H1 (cell line): ENCODE measurements at regions not wholly inside any gene's neighbourhood (a gene's known extent, or its start where the extent isn't known, plus 50 kb on each side); places are given as distances from the start of the nearest gene placed in this dataset.

Experiments used
- CTCF ChIA-PET: fragments of 300-600 bp; sonication (Branson Sonifier 250); formaldehyde crosslinking; loops from one replicate; lab custom pipeline; 2021; ENCODE audit not compliant: partially characterized antibody; lab: Charles Lee
- POLR2A ChIA-PET: fragments of 300-600 bp; sonication (Branson Sonifier 250); formaldehyde crosslinking; loops from one replicate; lab custom pipeline; 2021; ENCODE audit warnings: inconsistent platforms; ENCODE audit not compliant: partially characterized antibody; lab: Charles Lee
- DNase-seq, 2 experiments: peaks; one replicate each; pipeline versions ENCODE4 v3.0.0 to v3.0.0-alpha.2; 2010 to 2022; ENCODE audit warnings: low spot score in 2 of 2, low read depth in 1 of 2, mixed read lengths in 1 of 2
- FAIRE-seq: peaks from 2 replicates; lab custom pipeline; 2011; peaks lifted over from hg19 to GRCh38; lab: Jason Lieb, UNC
- H2AFZ ChIP-seq: 2 replicates; pipeline ENCODE4 v1.8.1; 2012; ENCODE audit warnings: low read length, inconsistent platforms
- H2AK5ac ChIP-seq: 2 replicates; pipeline ENCODE4 v1.6.1; 2013; ENCODE audit warnings: low read depth, low read length
- H2BK120ac ChIP-seq: replicated peaks from 2 replicates; pipeline ENCODE3; 2013; ENCODE audit warnings: low read depth, low read length, inconsistent platforms
- H2BK12ac ChIP-seq: 2 replicates; pipeline ENCODE4 v1.6.1; 2013; ENCODE audit warnings: low read depth, low read length
- H2BK15ac ChIP-seq: 2 replicates; pipeline ENCODE4 v1.6.1; 2013; ENCODE audit warnings: low read length
- H2BK20ac ChIP-seq: 2 replicates; pipeline ENCODE4 v1.6.1; 2013; ENCODE audit warnings: low read length
- H2BK5ac ChIP-seq: 2 replicates; pipeline ENCODE4 v1.6.1; 2013; ENCODE audit warnings: low read depth, low read length
- H3K14ac ChIP-seq: 2 replicates; pipeline ENCODE4 v1.6.1; 2013; ENCODE audit warnings: inconsistent platforms; ENCODE audit not compliant: insufficient read length
- H3K18ac ChIP-seq: 2 replicates; pipeline ENCODE4 v1.6.1; 2013; ENCODE audit warnings: low read length; ENCODE audit errors: extremely low read depth
- H3K23ac ChIP-seq: 2 replicates; pipeline ENCODE4 v1.6.1; 2013; ENCODE audit warnings: inconsistent platforms; ENCODE audit not compliant: insufficient read length
- H3K23me2 ChIP-seq: 2 replicates; pipeline ENCODE4 v1.6.1; 2013; ENCODE audit warnings: low read depth, low read length
- H3K27ac ChIP-seq: 2 replicates; pipeline ENCODE4 v1.6.1; 2011; ENCODE audit warnings: low read depth, low read length, inconsistent platforms
- H3K27me3 ChIP-seq, 4 experiments: replicated peaks in 1 of 4; 1 replicate in 1 of 4; 2 replicates in 3 of 4; pipeline versions ENCODE4 v1.6.1 to v1.8.1; 2011 to 2013; ENCODE audit warnings: low read length in 3 of 4, mild to moderate bottlenecking in 3 of 4, inconsistent platforms in 2 of 4, mixed read lengths in 2 of 4, moderate library complexity in 1 of 4; ENCODE audit not compliant: control insufficient read depth in 3 of 4, insufficient read depth in 3 of 4; ENCODE audit errors: extremely low read depth in 1 of 4
- H3K36me3 ChIP-seq, 4 experiments: 2 replicates each; pipeline versions ENCODE4 v1.6.1 to v1.8.1; 2011 to 2013; ENCODE audit warnings: mild to moderate bottlenecking in 4 of 4, low read length in 3 of 4, moderate library complexity in 2 of 4, control low read depth in 1 of 4, inconsistent platforms in 1 of 4; ENCODE audit not compliant: insufficient read depth in 4 of 4, control insufficient read depth in 2 of 4
- H3K4ac ChIP-seq: replicated peaks from 2 replicates; pipeline ENCODE3; 2013; ENCODE audit warnings: low read length, low read depth, mixed read lengths, inconsistent platforms; ENCODE audit not compliant: insufficient read length
- H3K4me1 ChIP-seq, 4 experiments: replicated peaks in 1 of 4; 1 replicate in 1 of 4; 2 replicates in 3 of 4; pipeline versions ENCODE4 v1.6.1 to v1.8.1; 2011 to 2013; ENCODE audit warnings: low read length in 3 of 4, inconsistent platforms in 2 of 4, mixed read lengths in 1 of 4; ENCODE audit not compliant: insufficient read depth in 4 of 4, control insufficient read depth in 3 of 4
- H3K4me2 ChIP-seq, 2 experiments: 2 replicates each; pipeline versions ENCODE4 v1.6.1 to v1.8.1; 2011 to 2013; ENCODE audit warnings: low read depth in 2 of 2, low read length in 2 of 2, control low read depth in 1 of 2, inconsistent platforms in 1 of 2, mild to moderate bottlenecking in 1 of 2; ENCODE audit not compliant: insufficient read depth in 1 of 2
- H3K4me3 ChIP-seq, 4 experiments: fragments of 200-600, 300-600 bp in 1 of 4; sonication (generic), shearing (Covaris generic), sonication (Bioruptor Twin) in 1 of 4; 2 replicates each; pipeline versions ENCODE4 v1.5.1 to v1.8.1; 2011 to 2016; ENCODE audit warnings: low read length in 4 of 4, low read depth in 3 of 4, control low read depth in 2 of 4, inconsistent platforms in 2 of 4, mild to moderate bottlenecking in 2 of 4, mixed read lengths in 1 of 4, moderate library complexity in 1 of 4; ENCODE audit not compliant: insufficient read depth in 2 of 4; ENCODE audit errors: extremely low read depth in 1 of 4
- H3K56ac ChIP-seq: replicated peaks from 2 replicates; pipeline ENCODE3; 2013; ENCODE audit warnings: low read depth, mild to moderate bottlenecking, mixed read lengths, low read length, inconsistent platforms; ENCODE audit not compliant: insufficient read length
- H3K79me1 ChIP-seq: 2 replicates; pipeline ENCODE4 v1.6.1; 2013; ENCODE audit warnings: low read depth, low read length, control low read depth
- H3K79me2 ChIP-seq, 2 experiments: 2 replicates each; pipeline versions ENCODE4 v1.6.1 to v1.8.1; 2012 to 2013; ENCODE audit warnings: low read length in 2 of 2, mild to moderate bottlenecking in 2 of 2, inconsistent platforms in 1 of 2; ENCODE audit not compliant: insufficient read depth in 2 of 2, control insufficient read depth in 1 of 2
- H3K9ac ChIP-seq, 4 experiments: replicated peaks in 1 of 4; 1 replicate in 1 of 4; 2 replicates in 3 of 4; pipeline versions ENCODE4 v1.6.1 to v1.8.1; 2011 to 2013; ENCODE audit warnings: low read depth in 3 of 4, low read length in 3 of 4, control low read depth in 2 of 4, mild to moderate bottlenecking in 2 of 4, moderate library complexity in 2 of 4, inconsistent platforms in 1 of 4; ENCODE audit errors: extremely low read depth in 1 of 4
- H3K9me3 ChIP-seq, 2 experiments: 2 replicates each; pipeline versions ENCODE4 v1.6.1 to v1.8.1; 2012 to 2013; ENCODE audit warnings: mild to moderate bottlenecking in 2 of 2, moderate library complexity in 2 of 2, control low read depth in 1 of 2, inconsistent platforms in 1 of 2, low read depth in 1 of 2, low read length in 1 of 2, mixed read lengths in 1 of 2; ENCODE audit not compliant: insufficient read depth in 2 of 2
- H4K20me1 ChIP-seq, 2 experiments: replicated peaks in 1 of 2; 2 replicates each; pipeline versions ENCODE3 to v1.8.1; 2011 to 2013; ENCODE audit warnings: inconsistent platforms in 2 of 2, low read length in 2 of 2, mild to moderate bottlenecking in 1 of 2; ENCODE audit not compliant: insufficient read depth in 2 of 2, control insufficient read depth in 1 of 2
- H4K5ac ChIP-seq: 2 replicates; pipeline ENCODE4 v1.6.1; 2013; ENCODE audit warnings: low read length, low read depth, mixed read lengths, inconsistent platforms; ENCODE audit not compliant: insufficient read length
- H4K8ac ChIP-seq: 2 replicates; pipeline ENCODE4 v1.8.0; 2013; ENCODE audit warnings: mild to moderate bottlenecking, moderate library complexity, low read length, inconsistent platforms; ENCODE audit not compliant: insufficient read depth; ENCODE audit errors: extremely low read depth
- H4K91ac ChIP-seq: replicated peaks from 2 replicates; pipeline ENCODE3; 2013; ENCODE audit warnings: low read length, mixed read lengths, inconsistent platforms; ENCODE audit not compliant: insufficient read length
- JUND ChIP-seq: IDR thresholded peaks from 2 replicates; pipeline ENCODE4 v1.6.1; 2011; ENCODE audit warnings: mild to moderate bottlenecking, improper control_type of control experiment, low read length
- KDM1A ChIP-seq: fragments of 200-600, 300-600 bp; sonication (generic); IDR thresholded peaks from 2 replicates; pipeline ENCODE4 v1.7.1; 2016; ENCODE audit warnings: mild to moderate bottlenecking, low read length, borderline replicate concordance
- KDM5A ChIP-seq: fragments of 200-600 bp; IDR thresholded peaks from 2 replicates; pipeline ENCODE4 v1.7.1; 2012; ENCODE audit warnings: mild to moderate bottlenecking, low read length, inconsistent platforms, mixed read lengths
- NRF1 ChIP-seq: IDR thresholded peaks from 2 replicates; pipeline ENCODE4 v1.6.1; 2011; ENCODE audit warnings: mild to moderate bottlenecking, low read depth, low read length, improper control_type of control experiment
- POLR2A ChIP-seq, 2 experiments: IDR thresholded peaks; 1 replicate in 1 of 2; 2 replicates in 1 of 2; pipeline ENCODE4 v1.6.1; 2011; ENCODE audit warnings: low read depth in 2 of 2, low read length in 2 of 2, mild to moderate bottlenecking in 2 of 2; ENCODE audit errors: control extremely low read depth in 1 of 2
- RNF2 ChIP-seq: fragments of 200-900, 300-1000 bp; sonication (generic); IDR thresholded peaks from 2 replicates; pipeline ENCODE4 v1.7.1; 2016; ENCODE audit warnings: borderline replicate concordance, low read depth, mild to moderate bottlenecking, antibody characterized with exemption, low read length; ENCODE audit not compliant: poor library complexity, severe bottlenecking; ENCODE audit errors: missing control alignments
- SIX5 ChIP-seq: IDR thresholded peaks from 2 replicates; pipeline ENCODE4 v1.6.1; 2011; ENCODE audit warnings: mild to moderate bottlenecking, low read depth, low read length
- SP1 ChIP-seq: IDR thresholded peaks from 2 replicates; pipeline ENCODE4 v1.6.1; 2011; ENCODE audit warnings: low read depth, low read length
- TAF1 ChIP-seq: IDR thresholded peaks from 2 replicates; pipeline ENCODE4 v1.6.1; 2011; ENCODE audit warnings: mild to moderate bottlenecking, low read depth, low read length
- TAF7 ChIP-seq: optimal IDR thresholded peaks from 2 replicates; pipeline ENCODE3; 2011; ENCODE audit warnings: low read depth, mild to moderate bottlenecking, inconsistent platforms, low read length, moderate library complexity, borderline replicate concordance
- TBP ChIP-seq: IDR thresholded peaks from 2 replicates; pipeline ENCODE4 v1.6.1; 2011; ENCODE audit warnings: low read depth, low read length, improper control_type of control experiment
- TCF12 ChIP-seq: IDR thresholded peaks from 2 replicates; pipeline ENCODE4 v1.6.1; 2011; ENCODE audit warnings: low read depth, mild to moderate bottlenecking, low read length
- USF2 ChIP-seq: IDR thresholded peaks from 2 replicates; pipeline ENCODE4 v1.6.1; 2011; ENCODE audit warnings: low read length, improper control_type of control experiment
- WGBS, 2 experiments: shearing (Covaris generic) in 1 of 2; methylation state at CpG; one replicate each; pipeline versions ENCODE4 v1.1.6 to v1.1.7; 2013 to 2015; ENCODE audit warnings: low lambda C conversion rate in 2 of 2, mixed read lengths in 2 of 2, inconsistent platforms in 1 of 2, low coverage in 1 of 2, missing lambda C conversion rate in 1 of 2; ENCODE audit not compliant: insufficient replicate concordance in 2 of 2, insufficient coverage in 1 of 2, insufficient read length in 1 of 2; ENCODE audit errors: extremely low coverage in 1 of 2, missing lambda C conversion rate in 1 of 2; 5-methylcytosine and 5-hydroxymethylcytosine counted together
- TF ChIP-seq, protein P1 (sequence below): IDR thresholded peaks from 2 replicates; pipeline ENCODE4 v1.6.1; 2011; ENCODE audit warnings: low read depth, mild to moderate bottlenecking, low read length; ENCODE audit not compliant: insufficient read depth

DNA sequence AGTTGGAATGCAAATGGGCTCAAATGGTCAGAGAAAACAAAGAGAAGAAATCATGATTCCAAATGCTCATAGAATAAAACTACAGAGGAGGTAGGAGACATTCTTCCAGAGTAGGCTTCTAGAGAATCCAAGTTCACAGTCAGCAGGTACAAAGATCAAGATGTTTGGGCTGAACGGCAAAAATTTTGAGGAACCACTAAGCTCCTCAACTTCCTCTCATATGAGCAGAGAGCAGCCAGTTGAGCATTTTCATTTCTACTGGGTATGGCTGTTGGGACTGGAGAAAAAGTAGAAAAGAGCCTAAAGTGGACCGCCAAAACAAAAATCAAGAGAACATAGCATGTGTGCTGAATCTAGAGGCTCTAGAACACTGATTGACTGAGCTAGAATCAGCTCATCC is 73.8 kb upstream of the ARID2 start:
- ChIA-PET POLR2A (no interaction called here), CTCF (interaction anchor here (0.6 to 1.6 kb wide), 2 partner anchors 9 to 64 kb away, joined by 3 to 6 read pairs; no protein-coding TSS in a partner anchor)
- no peaks in the 10 kb centered on the region for H3K9me3 ChIP-seq
- no peak overlapping the region for H3K18ac ChIP-seq
- no peak overlapping the region for H3K4me3 ChIP-seq
- no peak overlapping the region for H2BK15ac ChIP-seq
- no peak overlapping the region for H2AK5ac ChIP-seq
- no peaks in the 10 kb centered on the region for H3K36me3 ChIP-seq
- no peak overlapping the region for H3K56ac ChIP-seq
- H2BK20ac ChIP-seq, result no peak overlapping the region
- no peak overlapping the region for H2BK120ac ChIP-seq
- no peaks in the 10 kb centered on the region for H3K79me1 ChIP-seq
- no peak overlapping the region for H3K9ac ChIP-seq
- H4K8ac ChIP-seq, result no peak overlapping the region
- FAIRE-seq (no peak), DNase-seq (no peak)
- WGBS, 2 experiments, result 79% methylated on average over 2 of the region's 2 CpGs; no CpG with 5 or more reads in 1 of the 2 experiments
- H4K20me1 ChIP-seq, result no peaks in the 10 kb centered on the region
- H3K14ac ChIP-seq, result no peak overlapping the region
- H4K5ac ChIP-seq, result no peak overlapping the region
- no peaks in the 10 kb centered on the region for H3K27me3 ChIP-seq
- no peak overlapping the region for H4K91ac ChIP-seq
- H3K4ac ChIP-seq, result no peak overlapping the region
- no peak overlapping the region for H3K4me2 ChIP-seq
- H3K23me2 ChIP-seq, result no peaks in the 10 kb centered on the region; the same call in 1 of the 2 replicates
- H3K27ac ChIP-seq, result no peak overlapping the region
- H3K4me1 ChIP-seq, result peaks cover 0 to 2% (median 0%) of the 10 kb centered on the region in 4 experiments; a peak in 1 of 7 replicates
- no peak overlapping the region for H2BK5ac ChIP-seq
- H3K79me2 ChIP-seq, result no peaks in the 10 kb centered on the region
- H3K23ac ChIP-seq, result no peak overlapping the region
- H2AFZ ChIP-seq, result no peak overlapping the region
- H2BK12ac ChIP-seq, result no peak overlapping the region
- TF ChIP-seq KDM5A (no peak), NRF1 (no peak), RNF2 (no peak), TAF7 (no peak), SIX5 (no peak), TBP (no peak), TCF12 (no peak), TAF1 (no peak), USF2 (no peak), POLR2A (IDR thresholded peaks at IDR 0.05; ENCODE audit: control extremely low read depth in 1 of 2, low read depth in 2 of 2, low read length in 2 of 2) (no peak), SP1 (no peak), KDM1A (no peak), JUND (no peak)
- TF ChIP-seq, protein P1, sequence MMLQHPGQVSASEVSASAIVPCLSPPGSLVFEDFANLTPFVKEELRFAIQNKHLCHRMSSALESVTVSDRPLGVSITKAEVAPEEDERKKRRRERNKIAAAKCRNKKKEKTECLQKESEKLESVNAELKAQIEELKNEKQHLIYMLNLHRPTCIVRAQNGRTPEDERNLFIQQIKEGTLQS, result no peak
